ENCODE measurements at regions not wholly inside any gene's neighbourhood (a gene's known extent, or its start where the extent isn't known, plus 50 kb on each side); places are given as distances from the start of the nearest gene placed in this dataset.

- no peak overlapping the region for H3K4me3 ChIP-seq
- no peaks in the 10 kb centered on the region for H3K36me3 ChIP-seq
- no peak for ATAC-seq
- no peaks in the 10 kb centered on the region for H3K27me3 ChIP-seq
- 41 to 62% methylated on average over 2 of the region's 2 CpGs for WGBS, 2 donors (ENCODE audit: low coverage in 1 of 2)
- no peaks in the 10 kb centered on the region for H3K9me3 ChIP-seq
- no peak overlapping the region for H3K27ac ChIP-seq
- TF ChIP-seq EP300 (IDR thresholded peaks at IDR 0.05) (no peak), POLR2A (IDR thresholded peaks at IDR 0.05) (no peak), POLR2AphosphoS5 (IDR thresholded peaks at IDR 0.05) (no peak), CTCF (IDR thresholded peaks at IDR 0.05) (no peak)
- H3K4me1 ChIP-seq = no peaks in the 10 kb centered on the region
Observed at GRCh38 chr3:118682921-118683320, 351.7 kb downstream of the IGSF11 start.

GRCh38 chr3:118683636-118684035, 351.0 kb downstream of the IGSF11 start:
- H3K4me3 ChIP-seq = no peak overlapping the region
- no peaks in the 10 kb centered on the region for H3K36me3 ChIP-seq
- no peaks in the 10 kb centered on the region for H3K9me3 ChIP-seq
- no peak for ATAC-seq
- no peaks in the 10 kb centered on the region for H3K4me1 ChIP-seq
- TF ChIP-seq EP300 (IDR thresholded peaks at IDR 0.05) = no peak
- TF ChIP-seq POLR2A (IDR thresholded peaks at IDR 0.05) = no peak
- TF ChIP-seq POLR2AphosphoS5 (IDR thresholded peaks at IDR 0.05) = no peak
- no peak for TF ChIP-seq CTCF (IDR thresholded peaks at IDR 0.05)
- no peaks in the 10 kb centered on the region for H3K27me3 ChIP-seq
- no peak overlapping the region for H3K27ac ChIP-seq
- 83 to 91% methylated on average over 4 to 6 of the region's 6 CpGs for WGBS, 2 donors (ENCODE audit: low coverage in 1 of 2)

GRCh38 chr3:118688396-118688884, 346.2 kb downstream of the IGSF11 start:
- H3K27ac ChIP-seq = no peak overlapping the region
- H3K4me3 ChIP-seq = no peak overlapping the region
- no peaks in the 10 kb centered on the region for H3K9me3 ChIP-seq
- H3K36me3 ChIP-seq = no peaks in the 10 kb centered on the region
- no peaks in the 10 kb centered on the region for H3K4me1 ChIP-seq
- TF ChIP-seq POLR2AphosphoS5 (IDR thresholded peaks at IDR 0.05) = no peak
- H3K27me3 ChIP-seq = no peaks in the 10 kb centered on the region
- ATAC-seq = no peak
- 68 to 71% methylated on average over 2 of the region's 2 CpGs for WGBS, 2 donors (ENCODE audit: low coverage in 1 of 2)

GRCh38 chr3:118692416-118692815, 342.2 kb downstream of the IGSF11 start:
- ATAC-seq = no peak
- Histone ChIP-seq H3K4me3 (no peak overlapping the region), H3K4me1 (no peaks in the 10 kb centered on the region), H3K36me3 (no peaks in the 10 kb centered on the region), H3K27ac (no peak overlapping the region), H3K9me3 (no peaks in the 10 kb centered on the region), H3K27me3 (no peaks in the 10 kb centered on the region)
- WGBS, 2 donors (ENCODE audit: low coverage in 1 of 2) = 0 to 75% methylated on average over 1 of the region's 1 CpG
- no peak for TF ChIP-seq CTCF (IDR thresholded peaks at IDR 0.05)
- TF ChIP-seq POLR2A (IDR thresholded peaks at IDR 0.05) = no peak
- no peak for TF ChIP-seq POLR2AphosphoS5 (IDR thresholded peaks at IDR 0.05)
- TF ChIP-seq EP300 (IDR thresholded peaks at IDR 0.05) = no peak

GRCh38 chr3:118705487-118706219, 329.0 kb downstream of the IGSF11 start:
- Histone ChIP-seq H3K27me3 (no peaks in the 10 kb centered on the region), H3K27ac (no peak overlapping the region), H3K9me3 (no peaks in the 10 kb centered on the region), H3K4me1 (no peaks in the 10 kb centered on the region), H3K36me3 (no peaks in the 10 kb centered on the region), H3K4me3 (no peak overlapping the region)
- ATAC-seq = no peak
- TF ChIP-seq POLR2AphosphoS5 (IDR thresholded peaks at IDR 0.05) = no peak
- no peak for TF ChIP-seq CTCF (IDR thresholded peaks at IDR 0.05)
- TF ChIP-seq POLR2A (IDR thresholded peaks at IDR 0.05) = no peak
- no peak for TF ChIP-seq EP300 (IDR thresholded peaks at IDR 0.05)
- WGBS, 2 donors (ENCODE audit: low coverage in 1 of 2) = 64 to 78% methylated on average over 8 of the region's 12 CpGs
